HCT116 (cell line): ENCODE measurements at regions not wholly inside any gene's neighbourhood (a gene's known extent, or its start where the extent isn't known, plus 50 kb on each side); places are given as distances from the start of the nearest gene placed in this dataset.

Source experiments
- CEBPB ChIP-seq: IDR thresholded peaks from 2 replicates; pipeline ENCODE4 v1.6.1; 2012; ENCODE audit warnings: low read depth
- EZH2phosphoT487 ChIP-seq: fragments of 200-600 bp; IDR thresholded peaks from 2 replicates; pipeline ENCODE4 v1.6.1; 2018; ENCODE audit warnings: antibody characterized with exemption, borderline replicate concordance
- FOSL1 ChIP-seq: IDR thresholded peaks from 2 replicates; pipeline ENCODE4 v1.6.1; 2012; ENCODE audit warnings: low read depth
- JUND ChIP-seq: IDR thresholded peaks from 2 replicates; pipeline ENCODE4 v1.6.1; 2012
- POLR2A ChIP-seq: IDR thresholded peaks from 2 replicates; pipeline ENCODE4 v1.7.0; 2011; ENCODE audit warnings: borderline replicate concordance; ENCODE audit not compliant: insufficient read depth, insufficient read length; ENCODE audit errors: extremely low read depth
- POLR2AphosphoS5 ChIP-seq: IDR thresholded peaks from 2 replicates; pipeline ENCODE4 v1.6.1; 2011; ENCODE audit warnings: mild to moderate bottlenecking, low read depth, low read length, moderate library complexity
- SIN3A ChIP-seq: IDR thresholded peaks from 2 replicates; pipeline ENCODE4 v1.6.1; 2012; ENCODE audit warnings: low read depth
- SP1 ChIP-seq: IDR thresholded peaks from 2 replicates; pipeline ENCODE4 v1.6.1; 2012; ENCODE audit warnings: low read depth
- TCF7L2 ChIP-seq: IDR thresholded peaks from 2 replicates; pipeline ENCODE4 v1.7.0; 2011; ENCODE audit warnings: borderline replicate concordance, inconsistent platforms; ENCODE audit not compliant: insufficient read depth, insufficient read length; ENCODE audit errors: extremely low read depth
- ZFX ChIP-seq: fragments of 450-650 bp; IDR thresholded peaks from 2 replicates; pipeline ENCODE4 v1.6.1; 2017
- TF ChIP-seq, protein P1 (sequence below), 3 experiments: fragments of 200-600 bp in 1 of 3; sonication (generic) in 1 of 3; IDR thresholded peaks in 2 of 3; conservative IDR thresholded peaks in 1 of 3; 2 replicates each; pipeline ENCODE4 v1.5.1; 2012 to 2017; ENCODE audit warnings: low read depth in 2 of 3, low read length in 2 of 3, antibody characterized with exemption in 1 of 3, borderline replicate concordance in 1 of 3, control low read depth in 1 of 3, mild to moderate bottlenecking in 1 of 3, mixed read lengths in 1 of 3, mixed run types in 1 of 3, moderate library complexity in 1 of 3; ENCODE audit not compliant: insufficient read depth in 1 of 3
- TF ChIP-seq, protein P2 (sequence below): IDR thresholded peaks from 2 replicates; pipeline ENCODE4 v1.6.1; 2012
- TF ChIP-seq, protein P3 (sequence below): IDR thresholded peaks from 2 replicates; pipeline ENCODE4 v1.6.1; 2012; ENCODE audit warnings: low read depth
- TF ChIP-seq, protein P4 (sequence below): IDR thresholded peaks from 2 replicates; pipeline ENCODE4 v1.6.1; 2012

DNA sequence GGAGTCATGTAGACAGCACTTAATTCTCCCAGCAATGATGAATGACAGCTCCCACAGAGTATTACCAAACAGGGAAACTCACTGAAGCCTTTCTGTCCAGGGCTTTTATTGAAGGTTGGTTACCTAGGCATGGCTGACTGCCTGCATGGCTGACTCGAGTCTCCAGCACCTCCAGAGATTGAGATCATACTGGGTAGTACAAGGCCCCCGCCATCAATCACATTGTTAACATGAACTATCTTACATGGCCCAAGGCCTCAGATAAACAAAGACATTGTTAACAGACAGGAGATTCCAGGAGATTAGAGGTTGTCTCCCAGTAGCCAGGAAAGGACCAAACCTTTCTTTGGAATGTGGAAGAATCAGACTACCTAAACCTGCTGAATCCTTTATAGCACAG is 128.3 kb upstream of the LSM14A start:
- no peak for TF ChIP-seq SIN3A
- TF ChIP-seq, protein P1, sequence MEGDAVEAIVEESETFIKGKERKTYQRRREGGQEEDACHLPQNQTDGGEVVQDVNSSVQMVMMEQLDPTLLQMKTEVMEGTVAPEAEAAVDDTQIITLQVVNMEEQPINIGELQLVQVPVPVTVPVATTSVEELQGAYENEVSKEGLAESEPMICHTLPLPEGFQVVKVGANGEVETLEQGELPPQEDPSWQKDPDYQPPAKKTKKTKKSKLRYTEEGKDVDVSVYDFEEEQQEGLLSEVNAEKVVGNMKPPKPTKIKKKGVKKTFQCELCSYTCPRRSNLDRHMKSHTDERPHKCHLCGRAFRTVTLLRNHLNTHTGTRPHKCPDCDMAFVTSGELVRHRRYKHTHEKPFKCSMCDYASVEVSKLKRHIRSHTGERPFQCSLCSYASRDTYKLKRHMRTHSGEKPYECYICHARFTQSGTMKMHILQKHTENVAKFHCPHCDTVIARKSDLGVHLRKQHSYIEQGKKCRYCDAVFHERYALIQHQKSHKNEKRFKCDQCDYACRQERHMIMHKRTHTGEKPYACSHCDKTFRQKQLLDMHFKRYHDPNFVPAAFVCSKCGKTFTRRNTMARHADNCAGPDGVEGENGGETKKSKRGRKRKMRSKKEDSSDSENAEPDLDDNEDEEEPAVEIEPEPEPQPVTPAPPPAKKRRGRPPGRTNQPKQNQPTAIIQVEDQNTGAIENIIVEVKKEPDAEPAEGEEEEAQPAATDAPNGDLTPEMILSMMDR (IDR thresholded peaks at IDR 0.05 in 2 of 3, conservative IDR thresholded peaks at IDR 0.05 in 1 of 3; ENCODE audit: borderline replicate concordance in 1 of 3, insufficient read depth in 1 of 3, low read depth in 2 of 3, low read length in 2 of 3), result no peak
- no peak for TF ChIP-seq ZFX
- no peak for TF ChIP-seq POLR2A
- no peak for TF ChIP-seq CEBPB
- TF ChIP-seq EZH2phosphoT487, result no peak
- TF ChIP-seq FOSL1, result no peak
- no peak for TF ChIP-seq JUND
- no peak for TF ChIP-seq SP1
- TF ChIP-seq POLR2AphosphoS5, result no peak
- TF ChIP-seq, protein P2, sequence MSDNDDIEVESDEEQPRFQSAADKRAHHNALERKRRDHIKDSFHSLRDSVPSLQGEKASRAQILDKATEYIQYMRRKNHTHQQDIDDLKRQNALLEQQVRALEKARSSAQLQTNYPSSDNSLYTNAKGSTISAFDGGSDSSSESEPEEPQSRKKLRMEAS, result no peak
- TF ChIP-seq, protein P3, sequence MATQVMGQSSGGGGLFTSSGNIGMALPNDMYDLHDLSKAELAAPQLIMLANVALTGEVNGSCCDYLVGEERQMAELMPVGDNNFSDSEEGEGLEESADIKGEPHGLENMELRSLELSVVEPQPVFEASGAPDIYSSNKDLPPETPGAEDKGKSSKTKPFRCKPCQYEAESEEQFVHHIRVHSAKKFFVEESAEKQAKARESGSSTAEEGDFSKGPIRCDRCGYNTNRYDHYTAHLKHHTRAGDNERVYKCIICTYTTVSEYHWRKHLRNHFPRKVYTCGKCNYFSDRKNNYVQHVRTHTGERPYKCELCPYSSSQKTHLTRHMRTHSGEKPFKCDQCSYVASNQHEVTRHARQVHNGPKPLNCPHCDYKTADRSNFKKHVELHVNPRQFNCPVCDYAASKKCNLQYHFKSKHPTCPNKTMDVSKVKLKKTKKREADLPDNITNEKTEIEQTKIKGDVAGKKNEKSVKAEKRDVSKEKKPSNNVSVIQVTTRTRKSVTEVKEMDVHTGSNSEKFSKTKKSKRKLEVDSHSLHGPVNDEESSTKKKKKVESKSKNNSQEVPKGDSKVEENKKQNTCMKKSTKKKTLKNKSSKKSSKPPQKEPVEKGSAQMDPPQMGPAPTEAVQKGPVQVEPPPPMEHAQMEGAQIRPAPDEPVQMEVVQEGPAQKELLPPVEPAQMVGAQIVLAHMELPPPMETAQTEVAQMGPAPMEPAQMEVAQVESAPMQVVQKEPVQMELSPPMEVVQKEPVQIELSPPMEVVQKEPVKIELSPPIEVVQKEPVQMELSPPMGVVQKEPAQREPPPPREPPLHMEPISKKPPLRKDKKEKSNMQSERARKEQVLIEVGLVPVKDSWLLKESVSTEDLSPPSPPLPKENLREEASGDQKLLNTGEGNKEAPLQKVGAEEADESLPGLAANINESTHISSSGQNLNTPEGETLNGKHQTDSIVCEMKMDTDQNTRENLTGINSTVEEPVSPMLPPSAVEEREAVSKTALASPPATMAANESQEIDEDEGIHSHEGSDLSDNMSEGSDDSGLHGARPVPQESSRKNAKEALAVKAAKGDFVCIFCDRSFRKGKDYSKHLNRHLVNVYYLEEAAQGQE, result no peak
- TF ChIP-seq TCF7L2, result no peak
- TF ChIP-seq, protein P4, sequence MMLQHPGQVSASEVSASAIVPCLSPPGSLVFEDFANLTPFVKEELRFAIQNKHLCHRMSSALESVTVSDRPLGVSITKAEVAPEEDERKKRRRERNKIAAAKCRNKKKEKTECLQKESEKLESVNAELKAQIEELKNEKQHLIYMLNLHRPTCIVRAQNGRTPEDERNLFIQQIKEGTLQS, result no peak
